ENCODE measurements at regions not wholly inside any gene's neighbourhood (a gene's known extent, or its start where the extent isn't known, plus 50 kb on each side); places are given as distances from the start of the nearest gene placed in this dataset.
"Not testable (repeated sequence)": the region's sequence is repeated elsewhere in the genome, so short reads cannot be mapped to it uniquely, and the experiment has no call there.

- TF ChIP-seq, protein P1, sequence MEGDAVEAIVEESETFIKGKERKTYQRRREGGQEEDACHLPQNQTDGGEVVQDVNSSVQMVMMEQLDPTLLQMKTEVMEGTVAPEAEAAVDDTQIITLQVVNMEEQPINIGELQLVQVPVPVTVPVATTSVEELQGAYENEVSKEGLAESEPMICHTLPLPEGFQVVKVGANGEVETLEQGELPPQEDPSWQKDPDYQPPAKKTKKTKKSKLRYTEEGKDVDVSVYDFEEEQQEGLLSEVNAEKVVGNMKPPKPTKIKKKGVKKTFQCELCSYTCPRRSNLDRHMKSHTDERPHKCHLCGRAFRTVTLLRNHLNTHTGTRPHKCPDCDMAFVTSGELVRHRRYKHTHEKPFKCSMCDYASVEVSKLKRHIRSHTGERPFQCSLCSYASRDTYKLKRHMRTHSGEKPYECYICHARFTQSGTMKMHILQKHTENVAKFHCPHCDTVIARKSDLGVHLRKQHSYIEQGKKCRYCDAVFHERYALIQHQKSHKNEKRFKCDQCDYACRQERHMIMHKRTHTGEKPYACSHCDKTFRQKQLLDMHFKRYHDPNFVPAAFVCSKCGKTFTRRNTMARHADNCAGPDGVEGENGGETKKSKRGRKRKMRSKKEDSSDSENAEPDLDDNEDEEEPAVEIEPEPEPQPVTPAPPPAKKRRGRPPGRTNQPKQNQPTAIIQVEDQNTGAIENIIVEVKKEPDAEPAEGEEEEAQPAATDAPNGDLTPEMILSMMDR (IDR thresholded peaks at IDR 0.05; ENCODE audit: insufficient read depth, low read length, poor library complexity, severe bottlenecking) = no peak
- DNase-seq (ENCODE audit: low read depth) = no peak
- H3K36me3 ChIP-seq (ENCODE audit: control insufficient read depth, insufficient read depth, low read length) = no peaks in the 10 kb centered on the region
These were observed 559.6 kb upstream of the SPRY2 start for GRCh38 chr13:80900561-80900960.

GRCh38 chr13:80897641-80898040 is 556.7 kb upstream of the SPRY2 start:
- H3K27me3 ChIP-seq (ENCODE audit: control insufficient read depth, insufficient read depth, low read length); DNase-seq (ENCODE audit: low read depth); H3K36me3 ChIP-seq (ENCODE audit: control insufficient read depth, insufficient read depth, low read length); H3K4me3 ChIP-seq (ENCODE audit: low read depth, low read length): not testable (repeated sequence)

More at GRCh38 chr13:80900561-80900960, 559.6 kb upstream of the SPRY2 start:
- Histone ChIP-seq H3K27me3 (ENCODE audit: control insufficient read depth, insufficient read depth, low read length) (no peaks in the 10 kb centered on the region), H3K4me3 (ENCODE audit: low read depth, low read length) (no peak overlapping the region)

- TF ChIP-seq, protein P1 (IDR thresholded peaks at IDR 0.05; ENCODE audit: insufficient read depth, low read length, poor library complexity, severe bottlenecking) = no peak
- Histone ChIP-seq H3K27me3 (ENCODE audit: control insufficient read depth, insufficient read depth, low read length) (no peaks in the 10 kb centered on the region), H3K36me3 (ENCODE audit: control insufficient read depth, insufficient read depth, low read length) (no peaks in the 10 kb centered on the region), H3K4me3 (ENCODE audit: low read depth, low read length) (no peak overlapping the region)
- no peak for DNase-seq (ENCODE audit: low read depth)
These were observed 554.0 kb upstream of the SPRY2 start for GRCh38 chr13:80894917-80895316.

- Histone ChIP-seq H3K27me3 (ENCODE audit: control insufficient read depth, insufficient read depth, low read length) (no peaks in the 10 kb centered on the region), H3K4me3 (ENCODE audit: low read depth, low read length) (no peak overlapping the region), H3K36me3 (ENCODE audit: control insufficient read depth, insufficient read depth, low read length) (no peaks in the 10 kb centered on the region)
- no peak for DNase-seq (ENCODE audit: low read depth)
- TF ChIP-seq, protein P1 (IDR thresholded peaks at IDR 0.05; ENCODE audit: insufficient read depth, low read length, poor library complexity, severe bottlenecking) = no peak
These were observed 548.9 kb upstream of the SPRY2 start for GRCh38 chr13:80889829-80890228.

DNA sequence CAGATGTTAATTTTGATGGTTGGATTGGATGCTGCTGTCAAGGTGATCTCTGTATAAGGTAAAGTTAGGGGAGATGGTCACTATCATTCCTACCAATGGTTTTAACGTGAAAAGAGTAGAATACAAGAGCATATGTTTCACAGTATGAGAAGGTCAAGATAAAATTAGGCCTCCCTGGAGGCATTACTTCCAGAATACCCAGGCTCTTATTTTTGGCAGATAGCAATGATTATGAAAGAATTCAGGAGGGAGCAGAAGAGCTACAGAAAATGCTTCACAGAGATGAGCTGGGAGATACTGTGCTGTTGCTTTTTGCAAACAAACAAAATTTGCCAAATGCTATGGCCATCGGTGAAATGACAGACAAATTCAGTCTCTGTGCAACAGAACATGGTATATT is 547.5 kb upstream of the SPRY2 start:
- Histone ChIP-seq H3K27me3 (ENCODE audit: control insufficient read depth, insufficient read depth, low read length) (no peaks in the 10 kb centered on the region), H3K36me3 (ENCODE audit: control insufficient read depth, insufficient read depth, low read length) (no peaks in the 10 kb centered on the region), H3K4me3 (ENCODE audit: low read depth, low read length) (no peak overlapping the region)
- DNase-seq (ENCODE audit: low read depth) = no peak
- TF ChIP-seq, protein P1 (IDR thresholded peaks at IDR 0.05; ENCODE audit: insufficient read depth, low read length, poor library complexity, severe bottlenecking) = no peak

DNA sequence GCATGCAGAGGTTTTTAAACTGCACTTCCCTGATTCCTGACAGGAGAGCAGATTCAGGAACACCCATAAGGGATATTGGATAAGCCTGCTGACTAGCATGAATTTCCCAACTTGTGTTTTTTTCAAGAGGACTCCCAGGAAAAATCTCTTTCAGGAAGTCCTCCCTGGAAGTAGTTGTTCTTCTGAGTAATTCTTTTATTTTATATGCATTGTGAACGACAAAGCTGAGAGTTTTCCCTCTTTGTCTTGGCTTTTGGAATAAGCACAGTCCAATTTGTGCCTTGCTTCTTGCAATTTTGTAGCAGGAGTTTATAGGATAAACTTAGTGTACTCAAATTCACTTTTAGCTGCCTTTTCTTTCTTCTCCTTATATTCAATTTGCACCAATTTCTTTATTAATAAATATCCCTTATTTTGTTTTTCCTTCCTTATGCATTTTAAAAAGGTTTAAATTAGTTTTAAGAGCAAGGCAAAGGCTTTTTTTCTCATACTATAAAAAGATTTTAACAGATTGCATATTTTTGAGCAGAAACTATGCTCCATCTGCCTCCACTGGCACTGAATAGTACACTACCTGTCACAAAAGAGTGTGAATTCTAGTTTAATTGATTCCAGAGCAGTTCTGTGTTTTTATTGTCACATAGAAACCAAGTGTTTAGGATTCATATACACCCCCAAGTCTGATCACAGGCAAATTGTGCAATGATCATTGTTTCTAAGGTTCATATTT is 543.3 kb upstream of the SPRY2 start:
- H3K36me3 ChIP-seq (ENCODE audit: control insufficient read depth, insufficient read depth, low read length) = no peaks in the 10 kb centered on the region
- H3K4me3 ChIP-seq (ENCODE audit: low read depth, low read length) = no peak overlapping the region
- TF ChIP-seq, protein P1 (IDR thresholded peaks at IDR 0.05; ENCODE audit: insufficient read depth, low read length, poor library complexity, severe bottlenecking) = no peak
- H3K27me3 ChIP-seq (ENCODE audit: control insufficient read depth, insufficient read depth, low read length) = no peaks in the 10 kb centered on the region
- no peak for DNase-seq (ENCODE audit: low read depth)
